ENCODE measurements at regions not wholly inside any gene's neighbourhood (a gene's known extent, or its start where the extent isn't known, plus 50 kb on each side); places are given as distances from the start of the nearest gene placed in this dataset.
"Not testable (repeated sequence)": the region's sequence is repeated elsewhere in the genome, so short reads cannot be mapped to it uniquely, and the experiment has no call there.

DNA sequence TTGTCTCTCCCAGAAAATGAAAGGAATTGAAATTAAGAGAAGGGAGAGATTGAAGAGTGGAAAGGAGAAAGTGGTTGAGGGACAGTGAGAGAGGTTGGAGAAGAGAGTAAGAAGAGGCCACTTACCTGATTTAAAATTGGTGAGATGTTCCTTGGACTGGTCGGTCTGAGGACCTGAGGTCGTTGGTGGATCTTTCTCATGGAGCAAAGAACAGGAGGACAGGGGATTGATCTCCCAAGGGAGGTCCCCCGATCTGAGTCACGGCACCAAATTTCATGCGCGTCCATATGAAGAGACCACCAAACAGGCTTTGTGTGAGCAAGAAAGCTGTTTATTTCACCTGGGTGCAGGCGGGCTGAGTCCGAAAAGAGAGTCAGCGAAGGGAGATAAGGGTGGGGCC lies 415.7 kb upstream of the EPHA7 start:
- TF ChIP-seq, protein P1, sequence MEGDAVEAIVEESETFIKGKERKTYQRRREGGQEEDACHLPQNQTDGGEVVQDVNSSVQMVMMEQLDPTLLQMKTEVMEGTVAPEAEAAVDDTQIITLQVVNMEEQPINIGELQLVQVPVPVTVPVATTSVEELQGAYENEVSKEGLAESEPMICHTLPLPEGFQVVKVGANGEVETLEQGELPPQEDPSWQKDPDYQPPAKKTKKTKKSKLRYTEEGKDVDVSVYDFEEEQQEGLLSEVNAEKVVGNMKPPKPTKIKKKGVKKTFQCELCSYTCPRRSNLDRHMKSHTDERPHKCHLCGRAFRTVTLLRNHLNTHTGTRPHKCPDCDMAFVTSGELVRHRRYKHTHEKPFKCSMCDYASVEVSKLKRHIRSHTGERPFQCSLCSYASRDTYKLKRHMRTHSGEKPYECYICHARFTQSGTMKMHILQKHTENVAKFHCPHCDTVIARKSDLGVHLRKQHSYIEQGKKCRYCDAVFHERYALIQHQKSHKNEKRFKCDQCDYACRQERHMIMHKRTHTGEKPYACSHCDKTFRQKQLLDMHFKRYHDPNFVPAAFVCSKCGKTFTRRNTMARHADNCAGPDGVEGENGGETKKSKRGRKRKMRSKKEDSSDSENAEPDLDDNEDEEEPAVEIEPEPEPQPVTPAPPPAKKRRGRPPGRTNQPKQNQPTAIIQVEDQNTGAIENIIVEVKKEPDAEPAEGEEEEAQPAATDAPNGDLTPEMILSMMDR (IDR thresholded peaks at IDR 0.05; ENCODE audit: low read depth, low read length), result not testable (repeated sequence)
- TF ChIP-seq EZH2phosphoT487 (IDR thresholded peaks at IDR 0.05; ENCODE audit: low read depth), result not testable (repeated sequence)

Data from OCI-LY3 (cell line).